ENCODE measurements at regions not wholly inside any gene's neighbourhood (a gene's known extent, or its start where the extent isn't known, plus 50 kb on each side); places are given as distances from the start of the nearest gene placed in this dataset.

DNA sequence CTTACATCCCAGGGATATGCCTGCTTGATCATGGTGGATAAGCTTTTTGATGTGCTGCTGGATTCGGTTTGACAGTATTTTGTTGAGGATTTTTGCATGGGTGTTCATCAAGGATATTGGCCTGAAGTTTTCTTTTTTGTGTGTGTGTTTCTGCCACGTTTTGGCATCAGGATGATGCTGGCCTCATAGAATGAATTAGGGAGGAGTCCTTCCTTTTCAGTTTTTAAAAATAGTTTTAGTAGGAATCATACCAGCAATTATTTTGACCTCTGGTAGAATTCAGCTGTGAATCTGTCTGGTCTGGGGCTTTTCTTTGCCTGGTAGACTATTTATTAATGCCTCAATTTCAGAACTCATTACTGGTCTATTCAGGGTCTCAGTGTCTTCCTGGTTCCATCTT lies 362.4 kb downstream of the JRKL start:
- no peak for TF ChIP-seq EZH2 (IDR thresholded peaks at IDR 0.05; ENCODE audit: borderline replicate concordance, low read depth, low read length, severe bottlenecking)
- no peak for TF ChIP-seq CTCF (IDR thresholded peaks at IDR 0.05; ENCODE audit: extremely low read depth in 1 of 2, insufficient read depth in 1 of 2, low read depth in 1 of 2, low read length in 2 of 2)
- no peak for TF ChIP-seq MYC (IDR thresholded peaks at IDR 0.05; ENCODE audit: low read depth, low read length)
- no peak for TF ChIP-seq MAX (IDR thresholded peaks at IDR 0.05; ENCODE audit: insufficient read depth, insufficient read length)
- TF ChIP-seq POLR2A (IDR thresholded peaks at IDR 0.05; ENCODE audit: low read depth, low read length), result no peak
- TF ChIP-seq JUN (IDR thresholded peaks at IDR 0.05; ENCODE audit: borderline replicate concordance, insufficient read depth, insufficient read length, low read depth), result no peak
- TF ChIP-seq FOS (IDR thresholded peaks at IDR 0.05; ENCODE audit: borderline replicate concordance, insufficient read depth, low read length), result no peak
- no peak for TF ChIP-seq POLR2AphosphoS5 (IDR thresholded peaks at IDR 0.05; ENCODE audit: insufficient read depth, low read depth, low read length)

Measured in endothelial cell of umbilical vein (primary cell).